Glomerular visceral epithelial cell (primary cell): ENCODE measurements at regions not wholly inside any gene's neighbourhood (a gene's known extent, or its start where the extent isn't known, plus 50 kb on each side); places are given as distances from the start of the nearest gene placed in this dataset.

Source experiments
- DNase-seq: peaks from one replicate; pipeline ENCODE4 v3.0.0-alpha.2; 2016; ENCODE audit errors: extremely low spot score

GRCh38 chr16:14360326-14361037 lies 269.6 kb downstream of the PARN start:
- no peak for DNase-seq

GRCh38 chr16:14358697-14359305 lies 271.3 kb downstream of the PARN start:
- DNase-seq: no peak

GRCh38 chr16:14357328-14357727 lies 272.7 kb downstream of the PARN start:
- no peak for DNase-seq

GRCh38 chr16:14356064-14356463 lies 274.0 kb downstream of the PARN start:
- no peak for DNase-seq

- DNase-seq: no peak
Measured at GRCh38 chr16:14354561-14355351, 275.3 kb downstream of the PARN start.

GRCh38 chr16:14353340-14353739 lies 276.7 kb downstream of the PARN start:
- DNase-seq: no peak

GRCh38 chr16:14351647-14352046 lies 278.4 kb downstream of the PARN start:
- DNase-seq: no peak

- no peak for DNase-seq
Measured at GRCh38 chr16:14350626-14351025, 279.4 kb downstream of the PARN start.

GRCh38 chr16:14350081-14350480 lies 279.0 kb downstream of the MRTFB start:
- DNase-seq: no peak

- DNase-seq: no peak
Measured at GRCh38 chr16:14347706-14348105, 276.6 kb downstream of the MRTFB start.

GRCh38 chr16:14346278-14347142 lies 275.4 kb downstream of the MRTFB start:
- DNase-seq: no peak

- DNase-seq: no peak
Measured at GRCh38 chr16:14345512-14346115, 274.5 kb downstream of the MRTFB start.

- no peak for DNase-seq
Measured at GRCh38 chr16:14344945-14345344, 273.8 kb downstream of the MRTFB start.

- DNase-seq: no peak
Measured at GRCh38 chr16:14344292-14344691, 273.2 kb downstream of the MRTFB start.

- no peak for DNase-seq
Measured at GRCh38 chr16:14341324-14342225, 270.5 kb downstream of the MRTFB start.

- DNase-seq: no peak
Measured at GRCh38 chr16:14339694-14340093, 268.6 kb downstream of the MRTFB start.

- DNase-seq: no peak
Measured at GRCh38 chr16:14338969-14339368, 267.9 kb downstream of the MRTFB start.

GRCh38 chr16:14338236-14338635 lies 267.1 kb downstream of the MRTFB start:
- DNase-seq: no peak

- DNase-seq: no peak
Measured at GRCh38 chr16:14337303-14338191, 266.4 kb downstream of the MRTFB start.
